ENCODE measurements at regions not wholly inside any gene's neighbourhood (a gene's known extent, or its start where the extent isn't known, plus 50 kb on each side); places are given as distances from the start of the nearest gene placed in this dataset.

DNA sequence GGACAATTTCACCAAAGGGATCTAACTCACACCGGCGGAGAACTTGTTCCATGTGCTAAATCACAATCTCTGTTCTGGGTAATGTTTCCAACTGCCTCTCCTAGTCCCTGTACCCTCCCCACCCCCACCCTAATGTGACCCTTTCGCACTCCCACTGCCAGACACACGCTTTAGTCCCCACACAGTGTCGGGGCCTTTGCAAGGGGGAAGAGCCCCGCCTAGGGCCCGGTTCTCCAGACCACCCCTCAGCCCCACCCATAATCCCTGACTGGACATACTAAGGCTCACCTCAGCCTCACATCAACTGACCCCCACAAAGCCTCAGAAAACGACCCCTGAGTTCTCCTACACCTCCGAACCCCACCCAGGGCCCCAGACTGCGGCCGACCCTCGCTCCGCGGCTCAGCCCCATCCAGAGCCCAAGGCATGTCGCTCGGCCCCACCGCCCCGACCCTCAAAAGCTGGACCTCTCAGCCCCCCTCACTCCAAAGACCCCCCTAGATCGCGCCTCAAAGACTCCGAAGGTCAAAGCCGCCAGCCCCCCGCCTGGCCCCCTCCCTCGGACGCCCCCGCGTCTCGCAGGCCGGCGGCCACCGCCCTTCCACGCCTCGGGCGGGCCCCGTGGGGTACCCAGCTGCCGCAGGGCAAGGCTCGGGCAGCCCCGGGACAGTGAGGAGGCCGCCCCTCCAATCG lies 72.0 kb upstream of the MAP4 start:
- Histone ChIP-seq H3K4me3 (replicated peaks; ENCODE audit: insufficient read depth, low read length) (peak overlapping the region; percentile 92), H3K27ac (replicated peaks) (peak overlapping the region; percentile 95), H3K27me3 (ENCODE audit: insufficient read depth, poor library complexity, severe bottlenecking) (no peaks in the 10 kb centered on the region)
- TF ChIP-seq, protein P1, sequence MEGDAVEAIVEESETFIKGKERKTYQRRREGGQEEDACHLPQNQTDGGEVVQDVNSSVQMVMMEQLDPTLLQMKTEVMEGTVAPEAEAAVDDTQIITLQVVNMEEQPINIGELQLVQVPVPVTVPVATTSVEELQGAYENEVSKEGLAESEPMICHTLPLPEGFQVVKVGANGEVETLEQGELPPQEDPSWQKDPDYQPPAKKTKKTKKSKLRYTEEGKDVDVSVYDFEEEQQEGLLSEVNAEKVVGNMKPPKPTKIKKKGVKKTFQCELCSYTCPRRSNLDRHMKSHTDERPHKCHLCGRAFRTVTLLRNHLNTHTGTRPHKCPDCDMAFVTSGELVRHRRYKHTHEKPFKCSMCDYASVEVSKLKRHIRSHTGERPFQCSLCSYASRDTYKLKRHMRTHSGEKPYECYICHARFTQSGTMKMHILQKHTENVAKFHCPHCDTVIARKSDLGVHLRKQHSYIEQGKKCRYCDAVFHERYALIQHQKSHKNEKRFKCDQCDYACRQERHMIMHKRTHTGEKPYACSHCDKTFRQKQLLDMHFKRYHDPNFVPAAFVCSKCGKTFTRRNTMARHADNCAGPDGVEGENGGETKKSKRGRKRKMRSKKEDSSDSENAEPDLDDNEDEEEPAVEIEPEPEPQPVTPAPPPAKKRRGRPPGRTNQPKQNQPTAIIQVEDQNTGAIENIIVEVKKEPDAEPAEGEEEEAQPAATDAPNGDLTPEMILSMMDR (IDR thresholded peaks at IDR 0.05; ENCODE audit: insufficient read depth, low read length): no peak
- TF ChIP-seq GABPA (IDR thresholded peaks at IDR 0.05; ENCODE audit: low read depth) (no peak), SPI1 (IDR thresholded peaks at IDR 0.05; ENCODE audit: borderline replicate concordance, low read depth) (no peak), POLR2AphosphoS5 (IDR thresholded peaks at IDR 0.05; ENCODE audit: low read depth) (no peak)
- TF ChIP-seq, protein P2, sequence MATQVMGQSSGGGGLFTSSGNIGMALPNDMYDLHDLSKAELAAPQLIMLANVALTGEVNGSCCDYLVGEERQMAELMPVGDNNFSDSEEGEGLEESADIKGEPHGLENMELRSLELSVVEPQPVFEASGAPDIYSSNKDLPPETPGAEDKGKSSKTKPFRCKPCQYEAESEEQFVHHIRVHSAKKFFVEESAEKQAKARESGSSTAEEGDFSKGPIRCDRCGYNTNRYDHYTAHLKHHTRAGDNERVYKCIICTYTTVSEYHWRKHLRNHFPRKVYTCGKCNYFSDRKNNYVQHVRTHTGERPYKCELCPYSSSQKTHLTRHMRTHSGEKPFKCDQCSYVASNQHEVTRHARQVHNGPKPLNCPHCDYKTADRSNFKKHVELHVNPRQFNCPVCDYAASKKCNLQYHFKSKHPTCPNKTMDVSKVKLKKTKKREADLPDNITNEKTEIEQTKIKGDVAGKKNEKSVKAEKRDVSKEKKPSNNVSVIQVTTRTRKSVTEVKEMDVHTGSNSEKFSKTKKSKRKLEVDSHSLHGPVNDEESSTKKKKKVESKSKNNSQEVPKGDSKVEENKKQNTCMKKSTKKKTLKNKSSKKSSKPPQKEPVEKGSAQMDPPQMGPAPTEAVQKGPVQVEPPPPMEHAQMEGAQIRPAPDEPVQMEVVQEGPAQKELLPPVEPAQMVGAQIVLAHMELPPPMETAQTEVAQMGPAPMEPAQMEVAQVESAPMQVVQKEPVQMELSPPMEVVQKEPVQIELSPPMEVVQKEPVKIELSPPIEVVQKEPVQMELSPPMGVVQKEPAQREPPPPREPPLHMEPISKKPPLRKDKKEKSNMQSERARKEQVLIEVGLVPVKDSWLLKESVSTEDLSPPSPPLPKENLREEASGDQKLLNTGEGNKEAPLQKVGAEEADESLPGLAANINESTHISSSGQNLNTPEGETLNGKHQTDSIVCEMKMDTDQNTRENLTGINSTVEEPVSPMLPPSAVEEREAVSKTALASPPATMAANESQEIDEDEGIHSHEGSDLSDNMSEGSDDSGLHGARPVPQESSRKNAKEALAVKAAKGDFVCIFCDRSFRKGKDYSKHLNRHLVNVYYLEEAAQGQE (IDR thresholded peaks at IDR 0.05; ENCODE audit: insufficient replicate concordance, low read depth): no peak
- DNase-seq (ENCODE audit: low read depth in 1 of 2, low spot score in 1 of 2): peak in 1 of 2 experiments; percentile 22

DNA sequence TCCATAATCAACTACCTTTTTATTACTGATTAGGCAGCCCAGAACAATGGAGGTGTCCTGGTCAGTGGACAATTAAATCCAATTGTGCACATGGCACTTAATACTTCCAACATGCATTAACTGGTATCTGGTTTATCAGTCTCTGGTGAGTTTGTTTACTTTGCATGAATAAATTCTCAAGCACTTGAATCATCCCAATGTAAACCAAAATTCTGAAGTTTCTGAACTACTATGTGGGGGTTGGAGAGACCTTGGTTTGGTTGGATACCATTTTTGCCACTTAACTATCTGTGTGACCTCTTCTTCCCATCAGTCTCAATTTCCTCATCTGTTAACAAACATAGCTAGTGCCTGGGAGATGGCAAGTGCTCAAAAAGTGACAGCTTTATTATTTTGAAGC lies 70.5 kb upstream of the MAP4 start:
- TF ChIP-seq, protein P1 (IDR thresholded peaks at IDR 0.05; ENCODE audit: insufficient read depth, low read length): no peak
- TF ChIP-seq SPI1 (IDR thresholded peaks at IDR 0.05; ENCODE audit: borderline replicate concordance, low read depth) (no peak), POLR2AphosphoS5 (IDR thresholded peaks at IDR 0.05; ENCODE audit: low read depth) (no peak), GABPA (IDR thresholded peaks at IDR 0.05; ENCODE audit: low read depth) (no peak)
- Histone ChIP-seq H3K27me3 (ENCODE audit: insufficient read depth, poor library complexity, severe bottlenecking) (no peaks in the 10 kb centered on the region), H3K4me3 (replicated peaks; ENCODE audit: insufficient read depth, low read length) (no peak overlapping the region), H3K27ac (replicated peaks) (no peak overlapping the region)
- DNase-seq (ENCODE audit: low read depth in 1 of 2, low spot score in 1 of 2): no peak

DNA sequence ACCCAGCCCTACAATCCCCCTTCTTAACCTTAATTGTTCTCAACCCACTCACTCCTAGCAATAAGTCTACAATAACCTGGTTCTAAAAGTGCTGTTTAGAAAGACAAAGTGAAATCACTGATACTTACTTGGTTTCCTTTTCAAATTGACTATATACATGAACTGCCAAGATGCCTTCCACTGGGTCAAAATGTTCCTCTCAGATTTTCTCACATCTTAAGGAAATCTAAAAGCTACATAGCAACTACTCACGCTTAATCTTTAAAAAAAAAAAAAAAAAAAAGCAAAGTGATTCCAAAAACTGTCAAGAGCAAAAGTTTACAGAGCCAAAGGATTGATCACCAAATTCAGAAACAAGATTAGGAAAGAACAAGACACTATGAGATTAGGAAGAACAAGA lies 68.7 kb upstream of the MAP4 start:
- TF ChIP-seq SPI1 (IDR thresholded peaks at IDR 0.05; ENCODE audit: borderline replicate concordance, low read depth): no peak
- TF ChIP-seq, protein P1 (IDR thresholded peaks at IDR 0.05; ENCODE audit: insufficient read depth, low read length): no peak
- TF ChIP-seq, protein P2 (IDR thresholded peaks at IDR 0.05; ENCODE audit: insufficient replicate concordance, low read depth): no peak
- TF ChIP-seq GABPA (IDR thresholded peaks at IDR 0.05; ENCODE audit: low read depth): no peak
- TF ChIP-seq POLR2AphosphoS5 (IDR thresholded peaks at IDR 0.05; ENCODE audit: low read depth): no peak
- Histone ChIP-seq H3K27me3 (ENCODE audit: insufficient read depth, poor library complexity, severe bottlenecking) (no peaks in the 10 kb centered on the region), H3K27ac (replicated peaks) (no peak overlapping the region), H3K4me3 (replicated peaks; ENCODE audit: insufficient read depth, low read length) (no peak overlapping the region)
- no peak for DNase-seq (ENCODE audit: low read depth in 1 of 2, low spot score in 1 of 2)
